BJ (cell line): ENCODE measurements at regions not wholly inside any gene's neighbourhood (a gene's known extent, or its start where the extent isn't known, plus 50 kb on each side); places are given as distances from the start of the nearest gene placed in this dataset.

Experiments
- CTCF ChIA-PET: fragments of 350-600 bp; formaldehyde crosslinking; extraction: SDS; loops from one replicate; lab custom pipeline; 2021; ENCODE audit warnings: antibody characterized with exemption, inconsistent platforms; lab: Yijun Ruan, JAX
- POLR2A ChIA-PET: fragments of 300-600 bp; sonication (Branson Sonifier 250); formaldehyde crosslinking; extraction: SDS; loops from one replicate; lab custom pipeline; 2021; ENCODE audit warnings: antibody characterized with exemption; lab: Charles Lee
- DNase-seq: peaks from one replicate; pipeline ENCODE4 v3.0.0-alpha.2; 2011; ENCODE audit warnings: low read depth
- H3K27me3 ChIP-seq: 2 replicates; pipeline ENCODE4 v1.6.0; 2011; ENCODE audit warnings: low read length; ENCODE audit not compliant: control insufficient read depth, insufficient read depth
- H3K36me3 ChIP-seq: 2 replicates; pipeline ENCODE4 v1.5.1; 2011; ENCODE audit warnings: low read length; ENCODE audit not compliant: control insufficient read depth, insufficient read depth
- H3K4me3 ChIP-seq: 2 replicates; pipeline ENCODE4 v1.5.1; 2011; ENCODE audit warnings: low read depth, mild to moderate bottlenecking, control low read depth, low read length
- CTCF ChIP-seq: IDR thresholded peaks from 2 replicates; pipeline ENCODE4 v1.5.1; 2011; ENCODE audit warnings: low read depth, mild to moderate bottlenecking, control low read depth, inconsistent platforms, low read length, moderate library complexity; ENCODE audit not compliant: insufficient read depth

GRCh38 chr13:47237571-47237970 is 340.7 kb upstream of the HTR2A start:
- no peak for TF ChIP-seq CTCF
- CTCF ChIA-PET = interaction anchor here (1.2 to 2.4 kb wide), 3 partner anchors 12 to 222 kb away, joined by 3 to 7 read pairs (median 5); no protein-coding TSS in a partner anchor
- Histone ChIP-seq H3K4me3 (no peak overlapping the region), H3K36me3 (no peaks in the 10 kb centered on the region), H3K27me3 (no peaks in the 10 kb centered on the region)
- no peak for DNase-seq
- POLR2A ChIA-PET = no interaction called here

- no peak for TF ChIP-seq CTCF
- DNase-seq = no peak
- Histone ChIP-seq H3K36me3 (no peaks in the 10 kb centered on the region), H3K4me3 (no peak overlapping the region), H3K27me3 (no peaks in the 10 kb centered on the region)
- ChIA-PET CTCF (no interaction called here), POLR2A (no interaction called here)
These were observed 336.9 kb upstream of the HTR2A start for GRCh38 chr13:47233734-47234133.

- no peak for TF ChIP-seq CTCF
- ChIA-PET POLR2A (no interaction called here), CTCF (no interaction called here)
- Histone ChIP-seq H3K27me3 (no peaks in the 10 kb centered on the region), H3K36me3 (no peaks in the 10 kb centered on the region), H3K4me3 (no peak overlapping the region)
- no peak for DNase-seq
These were observed 335.7 kb upstream of the HTR2A start for GRCh38 chr13:47232516-47232915.

GRCh38 chr13:47230155-47230554 is 333.3 kb upstream of the HTR2A start:
- Histone ChIP-seq H3K4me3 (no peak overlapping the region), H3K36me3 (no peaks in the 10 kb centered on the region), H3K27me3 (no peaks in the 10 kb centered on the region)
- CTCF ChIA-PET = no interaction called here
- no peak for DNase-seq
- no peak for TF ChIP-seq CTCF
- POLR2A ChIA-PET = no interaction called here

- Histone ChIP-seq H3K27me3 (no peaks in the 10 kb centered on the region), H3K4me3 (no peak overlapping the region), H3K36me3 (no peaks in the 10 kb centered on the region)
- ChIA-PET POLR2A (no interaction called here), CTCF (interaction anchor here (1.4 to 1.5 kb wide), 2 partner anchors 9 to 11 kb away, joined by 3 to 7 read pairs; no protein-coding TSS in a partner anchor)
- no peak for DNase-seq
- no peak for TF ChIP-seq CTCF
These were observed 329.7 kb upstream of the HTR2A start for GRCh38 chr13:47226516-47226915.
